D721Med (cell line): ENCODE measurements at regions not wholly inside any gene's neighbourhood (a gene's known extent, or its start where the extent isn't known, plus 50 kb on each side); places are given as distances from the start of the nearest gene placed in this dataset.

Source experiments
- DNase-seq: peaks from one replicate; pipeline ENCODE4 v3.0.0; 2011; ENCODE audit warnings: low spot score; ENCODE audit not compliant: insufficient read length
- FAIRE-seq: peaks from 2 replicates; lab custom pipeline; 2011; peaks lifted over from hg19 to GRCh38; lab: Jason Lieb, UNC
- CTCF ChIP-seq: IDR thresholded peaks from 2 replicates; pipeline ENCODE4 v1.5.1; 2012; ENCODE audit warnings: mild to moderate bottlenecking, control low read depth; ENCODE audit not compliant: insufficient read depth; ENCODE audit errors: missing control alignments

GRCh38 chr5:93044859-93045666, 536.0 kb downstream of the NR2F1-AS1 start:
- FAIRE-seq (peak; percentile 25), DNase-seq (no peak)
- TF ChIP-seq CTCF: no peak

GRCh38 chr5:93039888-93040287, 541.1 kb downstream of the NR2F1-AS1 start:
- no peak for DNase-seq
- no peak for FAIRE-seq
- TF ChIP-seq CTCF: no peak

DNA sequence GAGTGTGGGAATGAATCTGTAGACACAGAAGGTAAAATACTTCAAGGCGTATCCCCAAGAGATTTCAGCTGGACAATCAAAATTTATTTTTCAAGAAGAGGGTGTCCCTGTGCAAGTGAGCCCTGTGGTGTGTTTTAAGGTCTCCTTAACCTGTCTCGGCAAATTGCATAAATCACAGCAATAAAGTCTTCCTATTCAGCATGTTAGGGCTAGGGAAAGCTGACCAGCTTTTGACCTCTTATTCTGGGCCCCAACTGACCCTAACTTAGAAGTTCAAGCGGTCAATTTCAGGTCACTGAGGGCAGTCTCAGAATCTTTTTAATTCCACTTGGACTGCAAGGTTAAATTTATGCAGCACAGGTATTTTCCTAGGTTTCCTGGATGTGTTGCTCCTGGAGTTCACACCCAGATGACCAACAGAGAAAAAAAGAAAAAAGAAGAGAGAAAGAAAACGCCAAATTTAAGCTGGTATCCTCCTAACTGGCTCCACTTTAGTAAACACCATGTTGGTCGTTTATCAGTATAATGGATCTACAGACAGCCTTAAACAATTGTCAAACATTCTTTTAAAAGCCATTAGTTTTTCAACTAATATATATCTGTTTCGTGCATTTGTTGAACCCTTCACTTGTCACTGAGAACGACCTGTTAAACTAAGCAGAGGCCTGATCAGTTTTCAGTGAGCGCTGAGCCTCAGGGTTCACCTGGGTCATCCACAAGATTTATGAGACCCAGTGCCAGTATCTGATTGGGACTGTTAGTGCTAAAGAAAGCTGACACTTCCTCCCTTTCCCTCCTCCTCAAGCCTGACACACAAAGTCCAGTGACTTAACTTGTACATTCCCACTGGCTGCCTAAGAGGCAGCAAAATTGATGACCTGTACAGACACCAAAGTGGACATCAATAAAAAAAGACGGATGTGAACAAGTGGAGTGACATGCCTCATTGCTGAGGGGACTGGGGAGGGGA, 546.1 kb downstream of the NR2F1-AS1 start:
- DNase-seq (no peak), FAIRE-seq (no peak)

DNA sequence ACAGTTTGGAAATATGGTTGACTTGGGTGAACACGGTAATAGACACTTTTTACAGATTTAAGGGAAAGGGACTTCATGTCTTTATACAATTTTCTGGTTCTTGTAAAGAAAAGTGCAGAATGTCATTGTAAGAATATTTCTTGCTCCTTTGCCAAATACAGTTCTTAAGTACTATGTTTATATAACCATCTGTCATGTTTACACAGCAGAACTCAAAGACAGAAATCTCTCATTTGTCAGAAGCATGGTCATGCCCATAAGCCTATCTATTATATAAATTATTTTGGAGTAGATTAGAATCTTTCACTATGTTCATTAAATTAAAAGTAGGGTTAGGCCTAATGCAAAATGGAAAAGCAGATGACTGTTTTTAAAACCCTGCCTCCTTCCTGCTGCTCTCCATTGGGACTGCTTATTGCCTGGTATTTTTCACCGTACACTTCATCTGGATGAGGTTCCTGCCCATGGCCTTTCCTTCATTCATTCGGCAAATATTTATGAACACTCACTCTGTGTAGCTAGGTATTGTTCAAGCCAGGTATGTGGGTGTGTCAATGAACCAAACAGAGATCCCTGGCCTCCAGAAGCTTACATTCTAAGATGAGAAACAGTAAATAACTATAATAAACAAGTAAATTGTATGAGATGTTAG, 558.1 kb downstream of the NR2F1-AS1 start:
- FAIRE-seq (no peak), DNase-seq (no peak)
- TF ChIP-seq CTCF: no peak

More for the DNA sequence above, 546.1 kb downstream of the NR2F1-AS1 start:
- TF ChIP-seq CTCF: no peak

DNA sequence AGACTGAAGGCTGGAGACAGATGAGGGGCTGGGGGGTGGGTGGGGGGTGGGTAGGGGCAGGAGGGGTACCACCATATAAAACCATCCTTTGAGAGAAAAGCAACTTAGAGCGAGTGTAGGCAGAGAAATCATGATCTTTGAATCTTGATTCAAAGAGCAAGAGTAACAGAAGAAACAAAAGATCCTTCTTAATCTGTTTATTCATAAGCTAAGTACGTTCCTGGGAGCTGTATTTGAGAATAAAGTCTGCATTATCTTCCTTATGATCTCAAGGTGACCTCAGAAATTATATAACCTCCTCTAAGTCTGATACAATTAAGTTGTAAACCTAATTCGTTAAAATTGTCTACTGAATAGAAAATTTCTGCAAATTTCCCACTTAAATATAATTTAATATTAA, 558.8 kb downstream of the NR2F1-AS1 start:
- DNase-seq: no peak
- no peak for FAIRE-seq
- TF ChIP-seq CTCF: no peak

DNA sequence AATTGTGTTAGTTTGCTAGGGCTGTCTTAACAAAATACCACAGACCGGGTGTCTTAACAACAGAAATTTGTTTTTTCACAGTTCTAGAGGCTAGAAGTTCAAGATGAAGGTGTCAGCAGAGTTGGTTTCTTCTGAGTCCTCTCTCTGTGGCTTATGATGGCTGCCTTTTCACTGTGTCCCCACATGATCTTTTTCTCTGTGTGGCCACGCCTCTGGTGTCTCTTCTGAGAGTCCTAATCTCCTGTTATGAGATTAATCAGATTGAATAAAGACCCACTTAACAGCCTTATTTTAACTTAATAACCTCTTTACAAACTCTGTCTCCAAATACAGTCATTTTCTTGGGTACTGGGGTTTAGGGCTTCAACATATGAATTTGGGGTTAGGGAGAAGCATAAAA, 561.1 kb downstream of the NR2F1-AS1 start:
- FAIRE-seq: peak; percentile 90

More for the DNA sequence above, 561.1 kb downstream of the NR2F1-AS1 start:
- no peak for DNase-seq
- TF ChIP-seq CTCF: no peak
